Osteocyte (in vitro differentiated cells): ENCODE measurements at regions not wholly inside any gene's neighbourhood (a gene's known extent, or its start where the extent isn't known, plus 50 kb on each side); places are given as distances from the start of the nearest gene placed in this dataset.

Source experiments
- DNase-seq: peaks from one replicate; pipeline ENCODE4 v3.0.0; 2021; ENCODE audit warnings: mixed read lengths; ENCODE audit not compliant: unreplicated experiment; ENCODE audit errors: extremely low spot score
- H3K27ac Mint-ChIP-seq: one replicate; pipeline ENCODE4 v1.8.0; 2021; ENCODE audit warnings: mild to moderate bottlenecking, mixed read lengths; ENCODE audit not compliant: unreplicated experiment
- H3K27me3 Mint-ChIP-seq: one replicate; pipeline ENCODE4 v1.8.0; 2021; ENCODE audit warnings: mixed read lengths; ENCODE audit not compliant: unreplicated experiment
- H3K36me3 Mint-ChIP-seq: one replicate; pipeline ENCODE4 v1.8.0; 2021; ENCODE audit warnings: mixed read lengths; ENCODE audit not compliant: unreplicated experiment
- H3K4me1 Mint-ChIP-seq: one replicate; pipeline ENCODE4 v1.8.0; 2021; ENCODE audit warnings: mixed read lengths; ENCODE audit not compliant: unreplicated experiment
- H3K4me3 Mint-ChIP-seq: one replicate; pipeline ENCODE4 v1.8.0; 2021; ENCODE audit warnings: mild to moderate bottlenecking, moderate library complexity, mixed read lengths; ENCODE audit not compliant: unreplicated experiment
- H3K9me3 Mint-ChIP-seq: one replicate; pipeline ENCODE4 v1.8.0; 2021; ENCODE audit warnings: mixed read lengths; ENCODE audit not compliant: unreplicated experiment
- TF ChIP-seq, protein P1 (sequence below): fragments of 200-600 bp; sonication (generic); IDR thresholded peaks from 2 replicates; pipeline ENCODE4 v1.5.0; 2021; ENCODE audit warnings: antibody characterized with exemption, mild to moderate bottlenecking, moderate library complexity

DNA sequence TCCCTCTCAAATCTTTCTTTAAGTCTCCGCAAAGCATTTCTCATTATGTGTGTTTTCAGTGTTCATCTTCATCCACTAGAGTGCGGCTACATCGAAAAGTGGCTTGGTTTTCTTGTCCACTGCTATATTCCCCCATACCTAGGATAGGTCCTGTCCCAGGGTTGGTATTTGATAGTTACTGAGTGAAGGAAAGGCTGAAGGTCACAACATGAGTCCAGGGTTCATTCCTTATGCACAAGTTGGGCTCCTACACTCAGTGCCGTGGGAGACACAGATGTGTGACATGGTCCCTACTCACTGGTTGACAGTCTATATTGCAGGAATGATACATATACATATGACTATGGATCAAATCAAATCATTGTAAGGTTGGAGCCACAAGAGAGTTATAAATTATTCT is 55.4 kb upstream of the RELL1 start:
- TF ChIP-seq, protein P1, sequence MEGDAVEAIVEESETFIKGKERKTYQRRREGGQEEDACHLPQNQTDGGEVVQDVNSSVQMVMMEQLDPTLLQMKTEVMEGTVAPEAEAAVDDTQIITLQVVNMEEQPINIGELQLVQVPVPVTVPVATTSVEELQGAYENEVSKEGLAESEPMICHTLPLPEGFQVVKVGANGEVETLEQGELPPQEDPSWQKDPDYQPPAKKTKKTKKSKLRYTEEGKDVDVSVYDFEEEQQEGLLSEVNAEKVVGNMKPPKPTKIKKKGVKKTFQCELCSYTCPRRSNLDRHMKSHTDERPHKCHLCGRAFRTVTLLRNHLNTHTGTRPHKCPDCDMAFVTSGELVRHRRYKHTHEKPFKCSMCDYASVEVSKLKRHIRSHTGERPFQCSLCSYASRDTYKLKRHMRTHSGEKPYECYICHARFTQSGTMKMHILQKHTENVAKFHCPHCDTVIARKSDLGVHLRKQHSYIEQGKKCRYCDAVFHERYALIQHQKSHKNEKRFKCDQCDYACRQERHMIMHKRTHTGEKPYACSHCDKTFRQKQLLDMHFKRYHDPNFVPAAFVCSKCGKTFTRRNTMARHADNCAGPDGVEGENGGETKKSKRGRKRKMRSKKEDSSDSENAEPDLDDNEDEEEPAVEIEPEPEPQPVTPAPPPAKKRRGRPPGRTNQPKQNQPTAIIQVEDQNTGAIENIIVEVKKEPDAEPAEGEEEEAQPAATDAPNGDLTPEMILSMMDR, result no peak
- Mint-ChIP-seq H3K9me3 (no peaks in the 10 kb centered on the region), H3K27ac (no peak overlapping the region), H3K4me1 (no peaks in the 10 kb centered on the region), H3K36me3 (no peaks in the 10 kb centered on the region), H3K27me3 (peaks cover 4% of the 10 kb centered on the region), H3K4me3 (no peak overlapping the region)
- no peak for DNase-seq

DNA sequence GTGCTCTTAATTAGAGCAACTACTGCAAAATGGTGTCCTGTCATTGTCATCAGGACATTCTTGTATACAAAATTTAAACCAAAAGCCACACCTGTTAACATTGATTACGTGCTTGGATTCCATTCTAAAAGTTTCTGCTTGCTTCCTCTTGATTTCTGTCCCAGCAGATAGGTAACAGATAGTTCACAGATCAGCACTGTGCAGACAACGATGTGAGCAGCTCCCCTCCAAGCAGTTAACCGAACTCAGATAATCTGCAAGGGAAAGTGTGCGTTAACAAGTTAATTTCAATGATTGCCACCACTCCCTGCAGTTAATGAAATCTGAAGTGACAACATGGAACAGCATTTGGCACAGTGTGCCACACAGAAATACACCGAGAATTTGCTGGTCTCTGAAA is 54.4 kb upstream of the RELL1 start:
- Mint-ChIP-seq H3K4me3 (no peak overlapping the region), H3K27ac (no peak overlapping the region), H3K36me3 (no peaks in the 10 kb centered on the region), H3K9me3 (no peaks in the 10 kb centered on the region), H3K4me1 (no peaks in the 10 kb centered on the region), H3K27me3 (peaks cover 4% of the 10 kb centered on the region)
- TF ChIP-seq, protein P1, result no peak
- DNase-seq, result no peak

DNA sequence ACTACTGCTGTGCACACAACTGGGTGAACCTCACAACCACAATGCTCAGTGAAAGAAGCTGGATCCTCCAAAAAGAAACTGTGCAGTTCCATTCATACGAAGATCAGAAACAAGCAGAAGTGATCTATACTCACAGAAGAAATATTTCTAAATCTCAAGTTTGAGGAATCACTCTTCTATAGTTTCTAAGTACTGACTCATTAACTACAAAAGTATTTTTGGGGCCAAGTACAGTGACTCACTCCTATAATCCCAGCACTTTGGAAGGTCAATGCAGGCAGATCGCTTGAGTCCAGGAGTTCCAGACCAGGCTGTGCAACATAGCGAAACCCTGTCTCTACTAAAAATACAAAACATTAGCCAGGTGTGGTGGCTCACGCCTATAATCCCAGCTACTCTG is 51.3 kb upstream of the RELL1 start:
- H3K36me3 Mint-ChIP-seq, result no peaks in the 10 kb centered on the region
- H3K4me1 Mint-ChIP-seq, result no peaks in the 10 kb centered on the region
- H3K27ac Mint-ChIP-seq, result no peak overlapping the region
- DNase-seq, result no peak
- TF ChIP-seq, protein P1, result no peak
- no peak overlapping the region for H3K4me3 Mint-ChIP-seq
- H3K9me3 Mint-ChIP-seq, result no peaks in the 10 kb centered on the region
- peaks cover 6% of the 10 kb centered on the region for H3K27me3 Mint-ChIP-seq
